Omental fat pad (tissue), 3 donors: ENCODE measurements at regions not wholly inside any gene's neighbourhood (a gene's known extent, or its start where the extent isn't known, plus 50 kb on each side); places are given as distances from the start of the nearest gene placed in this dataset. TPM values are rescaled to one million over a fixed set of nuclear protein-coding genes. Genes with fewer than 3 reads are reported as not detected.

Experiments used
- ATAC-seq: fragments of 150-250 bp; one replicate; pipeline ENCODE4 v1.9.1; 2016; ENCODE audit warnings: mild to moderate bottlenecking, moderate library complexity; ENCODE audit not compliant: low FRiP score
- DNase-seq: peaks from one replicate; pipeline ENCODE4 v3.0.0-alpha.2; 2019; ENCODE audit warnings: low spot score
- CTCF ChIP-seq, 3 donors: fragments of 450-650 bp; IDR thresholded peaks; one replicate each; pipeline ENCODE4 v1.5.1; 2016 to 2017; ENCODE audit warnings: antibody characterized with exemption in 3 of 3, mild to moderate bottlenecking in 3 of 3, moderate library complexity in 2 of 3
- small RNA-seq: library from RNA; depleted of rRNA; stranded (forward); fragments of <200 nt; gene quantifications from one replicate; pipeline ENCODE3, GENCODE V24; 2016

GRCh38 chr13:21318891-21319532 lies 140.1 kb downstream of the ZDHHC20 start:
- no peak for ATAC-seq
- DNase-seq: no peak
- no peak for TF ChIP-seq CTCF (IDR thresholded peaks at IDR 0.05)

- DNase-seq (no peak), ATAC-seq (no peak)
- no peak for TF ChIP-seq CTCF (IDR thresholded peaks at IDR 0.05)
Measured at GRCh38 chr13:21319869-21320641, 139.0 kb downstream of the ZDHHC20 start.

GRCh38 chr13:21320642-21321034 lies 138.5 kb downstream of the ZDHHC20 start:
- DNase-seq: no peak
- no peak for TF ChIP-seq CTCF (IDR thresholded peaks at IDR 0.05)
- ATAC-seq: no peak

- no peak for ATAC-seq
- TF ChIP-seq CTCF (IDR thresholded peaks at IDR 0.05): no peak
Measured at GRCh38 chr13:21321269-21321668, 137.8 kb downstream of the ZDHHC20 start.

GRCh38 chr13:21322327-21322965 lies 136.7 kb downstream of the ZDHHC20 start:
- no peak for TF ChIP-seq CTCF (IDR thresholded peaks at IDR 0.05)
- DNase-seq (no peak), ATAC-seq (no peak)

More at GRCh38 chr13:21321269-21321668, 137.8 kb downstream of the ZDHHC20 start:
- DNase-seq: no peak

Small RNA genes in the stretch of these regions (small RNA-seq; reads per million reads assigned to genes)
- gene AL158032.2: not detected
